ENCODE measurements at regions not wholly inside any gene's neighbourhood (a gene's known extent, or its start where the extent isn't known, plus 50 kb on each side); places are given as distances from the start of the nearest gene placed in this dataset.

DNA sequence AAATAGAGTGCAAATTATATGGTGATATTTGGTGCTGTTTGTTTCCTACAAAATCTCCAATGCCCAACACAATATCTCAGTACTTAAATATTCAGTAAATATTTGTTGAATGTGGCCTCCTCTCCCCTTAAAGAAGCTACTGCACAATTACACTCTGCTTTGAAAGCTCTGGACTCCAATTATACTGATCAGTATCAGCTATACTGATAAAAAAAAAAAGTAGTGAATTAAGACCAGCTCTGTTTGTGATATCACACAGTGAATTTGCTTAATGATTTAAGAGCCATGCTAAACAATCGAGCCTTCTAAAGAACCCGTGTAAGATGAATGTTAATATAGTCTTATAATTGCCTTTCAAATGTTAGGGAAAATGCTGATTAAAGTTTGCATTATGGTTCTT lies 543.2 kb upstream of the API5 start:
- Histone ChIP-seq H3K4me3 (replicated peaks in 1 of 3; ENCODE audit: low read depth in 2 of 3, low read length in 3 of 3) (no peak overlapping the region), H4K20me1 (ENCODE audit: insufficient read depth, low read length) (no peaks in the 10 kb centered on the region), H3K79me2 (ENCODE audit: insufficient read depth, low read length) (no peaks in the 10 kb centered on the region), H3K36me3 (replicated peaks in 1 of 2; ENCODE audit: control insufficient read depth in 1 of 2, insufficient read depth in 2 of 2, low read length in 2 of 2) (no peaks in the 10 kb centered on the region), H3K4me1 (ENCODE audit: control insufficient read depth in 1 of 2, insufficient read depth in 2 of 2, low read length in 2 of 2) (no peaks in the 10 kb centered on the region), H3K4me2 (replicated peaks; ENCODE audit: extremely low read depth, low read length, poor library complexity, severe bottlenecking) (no peak overlapping the region), H3K9ac (ENCODE audit: insufficient read depth, low read length, poor library complexity, severe bottlenecking) (no peak overlapping the region), H3K9me3 (replicated peaks in 1 of 2; ENCODE audit: control insufficient read depth in 1 of 2, insufficient read depth in 1 of 2, low read length in 2 of 2) (no peaks in the 10 kb centered on the region), H3K27ac (ENCODE audit: low read depth in 1 of 2, low read length in 2 of 2) (no peak overlapping the region), H3K27me3 (ENCODE audit: control insufficient read depth in 2 of 2, insufficient read depth in 2 of 2, low read length in 2 of 2) (no peaks in the 10 kb centered on the region), H2AFZ (ENCODE audit: insufficient read depth, low read depth, low read length, poor library complexity, severe bottlenecking) (no peak overlapping the region)
- Mint-ChIP-seq H3K27ac (no peak overlapping the region), H3K36me3 (no peaks in the 10 kb centered on the region), H3K4me1 (no peaks in the 10 kb centered on the region), H3K4me3 (no peak overlapping the region), H3K27me3 (ENCODE audit: low read depth in 3 of 3) (peaks cover 0 to 2% (median 2%) of the 10 kb centered on the region in 3 donors), H3K9me3 (no peaks in the 10 kb centered on the region)
- intact Hi-C loops (cut with micrococcal nuclease): no loop called here
- TF ChIP-seq, protein P1, sequence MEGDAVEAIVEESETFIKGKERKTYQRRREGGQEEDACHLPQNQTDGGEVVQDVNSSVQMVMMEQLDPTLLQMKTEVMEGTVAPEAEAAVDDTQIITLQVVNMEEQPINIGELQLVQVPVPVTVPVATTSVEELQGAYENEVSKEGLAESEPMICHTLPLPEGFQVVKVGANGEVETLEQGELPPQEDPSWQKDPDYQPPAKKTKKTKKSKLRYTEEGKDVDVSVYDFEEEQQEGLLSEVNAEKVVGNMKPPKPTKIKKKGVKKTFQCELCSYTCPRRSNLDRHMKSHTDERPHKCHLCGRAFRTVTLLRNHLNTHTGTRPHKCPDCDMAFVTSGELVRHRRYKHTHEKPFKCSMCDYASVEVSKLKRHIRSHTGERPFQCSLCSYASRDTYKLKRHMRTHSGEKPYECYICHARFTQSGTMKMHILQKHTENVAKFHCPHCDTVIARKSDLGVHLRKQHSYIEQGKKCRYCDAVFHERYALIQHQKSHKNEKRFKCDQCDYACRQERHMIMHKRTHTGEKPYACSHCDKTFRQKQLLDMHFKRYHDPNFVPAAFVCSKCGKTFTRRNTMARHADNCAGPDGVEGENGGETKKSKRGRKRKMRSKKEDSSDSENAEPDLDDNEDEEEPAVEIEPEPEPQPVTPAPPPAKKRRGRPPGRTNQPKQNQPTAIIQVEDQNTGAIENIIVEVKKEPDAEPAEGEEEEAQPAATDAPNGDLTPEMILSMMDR (IDR thresholded peaks at IDR 0.05): no peak
- DNase-seq: no peak
- no CpG with 5 or more reads among the region's 2 CpGs for WGBS (ENCODE audit: insufficient coverage)

DNA sequence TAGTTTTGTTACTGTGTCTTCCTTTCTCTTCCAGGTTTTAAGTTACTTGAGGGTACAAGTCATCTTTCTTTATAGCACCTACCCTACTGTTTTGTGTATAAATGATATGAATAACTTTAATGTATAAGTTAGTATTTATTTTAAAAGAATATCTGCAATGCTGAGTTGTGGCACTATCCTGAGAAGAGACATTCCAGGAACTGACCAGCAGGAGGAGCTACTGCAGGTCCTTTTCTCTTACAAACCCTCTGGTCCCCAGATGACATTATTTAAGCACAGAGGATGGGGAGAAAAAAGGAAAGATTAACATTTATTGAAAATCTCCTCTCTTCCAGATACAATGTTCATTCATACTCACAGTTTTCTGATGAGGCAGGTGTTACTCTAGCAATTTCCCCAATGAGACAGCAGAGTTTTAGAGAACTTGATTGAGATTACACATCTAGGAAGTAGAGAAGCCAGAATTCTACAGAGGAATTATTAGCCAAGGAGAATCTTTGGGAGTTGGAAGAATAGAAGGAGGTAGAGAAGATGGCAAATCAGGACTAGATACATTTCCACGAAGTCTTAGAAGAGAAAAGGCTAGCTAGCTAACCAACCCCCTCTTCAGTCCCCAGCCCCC lies 541.2 kb upstream of the API5 start:
- H3K9me3 ChIP-seq (replicated peaks in 1 of 2; ENCODE audit: control insufficient read depth in 1 of 2, insufficient read depth in 1 of 2, low read length in 2 of 2): no peaks in the 10 kb centered on the region
- H3K9ac ChIP-seq (ENCODE audit: insufficient read depth, low read length, poor library complexity, severe bottlenecking): no peak overlapping the region
- WGBS (ENCODE audit: insufficient coverage): no CpG with 5 or more reads among the region's 1 CpG
- Mint-ChIP-seq H3K9me3 (no peaks in the 10 kb centered on the region), H3K4me1 (no peaks in the 10 kb centered on the region), H3K36me3 (no peaks in the 10 kb centered on the region), H3K4me3 (no peak overlapping the region), H3K27me3 (ENCODE audit: low read depth in 3 of 3) (peaks cover 0 to 2% (median 2%) of the 10 kb centered on the region in 3 donors), H3K27ac (no peak overlapping the region)
- no peaks in the 10 kb centered on the region for H3K27me3 ChIP-seq (ENCODE audit: control insufficient read depth in 2 of 2, insufficient read depth in 2 of 2, low read length in 2 of 2)
- H3K4me2 ChIP-seq (replicated peaks; ENCODE audit: extremely low read depth, low read length, poor library complexity, severe bottlenecking): no peak overlapping the region
- TF ChIP-seq, protein P1 (IDR thresholded peaks at IDR 0.05): peak; percentile 38
- DNase-seq: no peak
- H4K20me1 ChIP-seq (ENCODE audit: insufficient read depth, low read length): no peaks in the 10 kb centered on the region
- no peaks in the 10 kb centered on the region for H3K36me3 ChIP-seq (replicated peaks in 1 of 2; ENCODE audit: control insufficient read depth in 1 of 2, insufficient read depth in 2 of 2, low read length in 2 of 2)
- no peaks in the 10 kb centered on the region for H3K79me2 ChIP-seq (ENCODE audit: insufficient read depth, low read length)
- H3K27ac ChIP-seq (ENCODE audit: low read depth in 1 of 2, low read length in 2 of 2): no peak overlapping the region
- no peak overlapping the region for H3K4me3 ChIP-seq (replicated peaks in 1 of 3; ENCODE audit: low read depth in 2 of 3, low read length in 3 of 3)
- H2AFZ ChIP-seq (ENCODE audit: insufficient read depth, low read depth, low read length, poor library complexity, severe bottlenecking): no peak overlapping the region
- H3K4me1 ChIP-seq (ENCODE audit: control insufficient read depth in 1 of 2, insufficient read depth in 2 of 2, low read length in 2 of 2): no peaks in the 10 kb centered on the region
- intact Hi-C loops (cut with micrococcal nuclease): no loop called here
